Ascending aorta (tissue), 2 donors: ENCODE measurements at regions not wholly inside any gene's neighbourhood (a gene's known extent, or its start where the extent isn't known, plus 50 kb on each side); places are given as distances from the start of the nearest gene placed in this dataset.

Experiments used
- DNase-seq, 2 donors: peaks; one replicate each; pipeline ENCODE4 v3.0.0-alpha.2; 2019; ENCODE audit warnings: low spot score in 2 of 2
- H3K27ac ChIP-seq, 2 donors: fragments of 200-600 bp; sonication (generic); one replicate each; pipeline ENCODE4 v1.5.1; 2016 to 2017; ENCODE audit warnings: mild to moderate bottlenecking in 1 of 2
- H3K27me3 ChIP-seq: fragments of 200-600 bp; sonication (generic); one replicate; pipeline ENCODE4 v1.5.1; 2017
- H3K36me3 ChIP-seq, 2 donors: fragments of 200-600 bp; sonication (generic); one replicate each; pipeline ENCODE4 v1.5.1; 2016
- H3K4me1 ChIP-seq, 2 donors: fragments of 200-600 bp; sonication (generic); one replicate each; pipeline ENCODE4 v1.5.1; 2016 to 2017; ENCODE audit warnings: mild to moderate bottlenecking in 1 of 2
- H3K4me3 ChIP-seq, 2 donors: fragments of 200-600 bp; sonication (generic); one replicate each; pipeline ENCODE4 v1.5.1; 2016 to 2017; ENCODE audit warnings: mild to moderate bottlenecking in 1 of 2
- H3K9me3 ChIP-seq, 2 donors: fragments of 200-600 bp; sonication (generic); one replicate each; pipeline ENCODE4 v1.5.1; 2016
- intact Hi-C: fragments of 100-400 bp; cut with DNase I; formaldehyde crosslinking; loops from one replicate; pipeline ENCODE4 v1.15.1; 2023
- TF ChIP-seq, protein P1 (sequence below), 3 experiments: fragments of 200-600 bp in 2 of 3; fragments of 450-650 bp in 1 of 3; sonication (generic) in 2 of 3; IDR thresholded peaks; one replicate each; pipeline ENCODE4 v1.5.1; 2016 to 2019; ENCODE audit warnings: antibody characterized with exemption in 3 of 3, mild to moderate bottlenecking in 1 of 3, moderate library complexity in 1 of 3

DNA sequence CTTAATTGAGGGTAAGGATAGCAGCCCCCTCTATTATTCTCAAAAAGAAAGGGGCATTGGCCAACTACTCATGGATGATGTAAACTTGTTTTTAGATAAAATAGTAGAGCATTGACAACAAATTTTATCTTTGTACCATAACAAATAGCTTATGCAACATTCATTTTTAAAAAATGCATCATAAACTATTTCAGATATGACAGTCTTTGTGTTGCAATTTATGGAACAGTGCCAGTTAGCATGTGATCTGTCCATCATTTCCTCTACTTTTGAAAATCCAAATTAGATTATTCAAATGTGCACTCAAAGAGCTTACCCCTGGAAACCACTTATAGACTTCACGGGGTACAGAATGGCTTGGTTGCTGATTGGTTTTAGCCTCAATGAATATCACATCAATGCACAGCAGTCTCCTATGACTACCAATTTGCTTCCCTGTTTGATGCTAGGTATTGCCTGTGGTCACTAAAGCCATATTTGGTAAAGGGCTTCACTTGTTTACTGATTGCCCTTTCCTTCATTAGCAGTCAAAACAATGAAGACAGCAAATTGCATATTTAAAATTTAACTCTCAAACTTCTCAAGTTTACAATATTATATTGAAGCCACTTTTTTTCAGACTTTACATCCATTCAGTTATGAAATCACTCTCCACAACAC is 274.9 kb upstream of the MGAT4C start:
- intact Hi-C loops: no loop called here
- H3K36me3 ChIP-seq: no peaks in the 10 kb centered on the region
- no peaks in the 10 kb centered on the region for H3K4me1 ChIP-seq
- DNase-seq: no peak
- H3K9me3 ChIP-seq: no peaks in the 10 kb centered on the region
- no peak overlapping the region for H3K4me3 ChIP-seq
- TF ChIP-seq, protein P1, sequence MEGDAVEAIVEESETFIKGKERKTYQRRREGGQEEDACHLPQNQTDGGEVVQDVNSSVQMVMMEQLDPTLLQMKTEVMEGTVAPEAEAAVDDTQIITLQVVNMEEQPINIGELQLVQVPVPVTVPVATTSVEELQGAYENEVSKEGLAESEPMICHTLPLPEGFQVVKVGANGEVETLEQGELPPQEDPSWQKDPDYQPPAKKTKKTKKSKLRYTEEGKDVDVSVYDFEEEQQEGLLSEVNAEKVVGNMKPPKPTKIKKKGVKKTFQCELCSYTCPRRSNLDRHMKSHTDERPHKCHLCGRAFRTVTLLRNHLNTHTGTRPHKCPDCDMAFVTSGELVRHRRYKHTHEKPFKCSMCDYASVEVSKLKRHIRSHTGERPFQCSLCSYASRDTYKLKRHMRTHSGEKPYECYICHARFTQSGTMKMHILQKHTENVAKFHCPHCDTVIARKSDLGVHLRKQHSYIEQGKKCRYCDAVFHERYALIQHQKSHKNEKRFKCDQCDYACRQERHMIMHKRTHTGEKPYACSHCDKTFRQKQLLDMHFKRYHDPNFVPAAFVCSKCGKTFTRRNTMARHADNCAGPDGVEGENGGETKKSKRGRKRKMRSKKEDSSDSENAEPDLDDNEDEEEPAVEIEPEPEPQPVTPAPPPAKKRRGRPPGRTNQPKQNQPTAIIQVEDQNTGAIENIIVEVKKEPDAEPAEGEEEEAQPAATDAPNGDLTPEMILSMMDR (IDR thresholded peaks at IDR 0.05): no peak
- no peaks in the 10 kb centered on the region for H3K27me3 ChIP-seq
- H3K27ac ChIP-seq: no peak overlapping the region

DNA sequence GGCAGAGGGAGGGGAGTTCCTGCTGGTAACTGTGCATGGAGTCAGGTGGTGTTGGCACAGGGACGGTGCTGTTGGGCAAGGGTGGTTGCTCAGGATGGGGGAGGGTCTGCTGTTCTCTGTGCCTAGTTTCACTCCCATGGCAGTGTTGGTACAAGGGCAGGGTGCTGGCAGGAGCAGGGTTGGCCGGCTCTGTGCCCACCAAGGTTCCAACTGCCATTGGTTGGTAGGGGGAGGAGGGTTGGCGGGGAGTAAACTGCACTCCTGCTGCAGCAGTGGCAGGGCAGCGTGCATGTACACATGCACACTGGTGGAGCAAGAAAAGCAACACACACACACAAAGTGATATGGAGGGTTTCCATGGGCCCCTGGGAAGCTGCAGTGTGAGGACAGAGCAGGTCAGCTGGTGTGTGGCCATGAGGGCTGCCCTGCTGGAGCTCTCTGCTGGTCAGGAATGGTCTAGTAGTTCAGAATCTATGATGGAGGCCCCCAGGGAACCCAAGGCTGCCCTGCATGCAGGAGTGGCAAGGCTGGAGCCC is 269.9 kb upstream of the MGAT4C start:
- H3K4me3 ChIP-seq: no peak overlapping the region
- H3K27me3 ChIP-seq: no peaks in the 10 kb centered on the region
- DNase-seq: no peak
- no peaks in the 10 kb centered on the region for H3K4me1 ChIP-seq
- intact Hi-C loops: no loop called here
- H3K9me3 ChIP-seq: peaks cover 0 to 18% of the 10 kb centered on the region in 2 donors
- H3K27ac ChIP-seq: no peak overlapping the region
- TF ChIP-seq, protein P1 (IDR thresholded peaks at IDR 0.05): no peak
- no peaks in the 10 kb centered on the region for H3K36me3 ChIP-seq

DNA sequence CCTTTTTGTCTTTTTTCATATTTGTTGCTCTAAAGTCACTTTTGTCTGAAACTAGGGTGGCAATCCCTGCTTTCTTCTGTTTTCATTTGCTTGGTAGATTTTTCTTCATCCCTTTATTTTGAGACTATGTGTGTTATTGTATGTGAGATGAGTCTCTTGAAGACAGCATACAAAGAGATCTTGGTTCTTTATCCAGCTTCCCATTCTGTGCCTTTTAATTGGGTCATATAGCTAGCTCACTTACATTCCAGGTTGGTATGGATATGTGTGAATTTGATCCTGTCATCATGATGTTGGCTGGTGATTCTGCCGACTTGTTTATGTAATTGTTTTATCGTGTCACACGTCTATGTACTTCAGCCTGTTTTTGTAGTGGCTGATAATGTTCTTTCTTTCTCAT is 267.7 kb upstream of the MGAT4C start:
- TF ChIP-seq, protein P1 (IDR thresholded peaks at IDR 0.05): no peak
- Histone ChIP-seq H3K27ac (no peak overlapping the region), H3K4me1 (no peaks in the 10 kb centered on the region), H3K4me3 (no peak overlapping the region), H3K36me3 (no peaks in the 10 kb centered on the region), H3K27me3 (no peaks in the 10 kb centered on the region), H3K9me3 (peaks cover 0 to 18% of the 10 kb centered on the region in 2 donors)
- no peak for DNase-seq
- intact Hi-C loops: no loop called here

DNA sequence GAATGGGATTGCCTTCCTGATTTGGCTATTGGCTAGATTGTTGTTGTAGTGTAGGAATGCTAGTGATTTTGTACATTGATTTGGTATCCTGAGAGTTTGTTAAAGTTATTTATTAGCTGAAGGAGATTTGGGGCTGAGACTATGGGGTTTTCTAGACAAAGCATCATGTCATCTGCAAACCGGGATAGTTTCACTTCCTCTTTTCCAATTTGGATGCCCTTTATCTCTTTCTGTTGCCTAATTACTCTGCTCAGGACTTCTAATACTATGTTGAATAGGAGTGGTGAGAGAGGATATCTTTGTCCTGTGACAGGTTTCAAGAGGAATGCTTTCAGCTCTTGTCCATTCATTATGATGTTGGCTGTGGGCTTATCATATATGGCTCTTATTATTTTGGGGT is 265.7 kb upstream of the MGAT4C start:
- intact Hi-C loops: no loop called here
- H3K9me3 ChIP-seq: peaks cover 0 to 18% of the 10 kb centered on the region in 2 donors
- no peak overlapping the region for H3K27ac ChIP-seq
- H3K4me3 ChIP-seq: no peak overlapping the region
- no peak for DNase-seq
- no peaks in the 10 kb centered on the region for H3K36me3 ChIP-seq
- TF ChIP-seq, protein P1 (IDR thresholded peaks at IDR 0.05): no peak
- H3K4me1 ChIP-seq: no peaks in the 10 kb centered on the region
- H3K27me3 ChIP-seq: no peaks in the 10 kb centered on the region

DNA sequence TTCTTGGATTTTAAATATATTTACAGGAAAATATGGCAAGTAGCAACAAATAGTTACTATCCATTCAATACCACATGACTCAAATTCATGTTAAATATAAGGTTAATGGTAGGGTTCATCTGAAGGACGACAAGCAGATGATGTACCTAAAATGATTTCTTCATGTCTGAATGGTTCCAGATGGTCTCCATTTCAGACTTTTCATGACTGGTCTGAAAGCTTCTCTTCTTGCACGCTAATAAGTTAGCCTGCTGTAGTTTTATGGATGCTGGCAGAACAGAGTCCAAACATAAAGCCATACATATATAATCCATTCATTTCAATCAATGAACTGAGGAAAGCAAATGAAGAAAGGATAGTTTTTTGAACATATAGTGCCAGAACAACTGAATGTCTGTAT is 257.0 kb upstream of the MGAT4C start:
- Histone ChIP-seq H3K4me3 (no peak overlapping the region), H3K9me3 (no peaks in the 10 kb centered on the region)
- intact Hi-C loops: no loop called here

More for the DNA sequence above, 257.0 kb upstream of the MGAT4C start:
- no peaks in the 10 kb centered on the region for H3K4me1 ChIP-seq
- no peak for DNase-seq
- no peaks in the 10 kb centered on the region for H3K36me3 ChIP-seq
- TF ChIP-seq, protein P1 (IDR thresholded peaks at IDR 0.05): no peak
- no peak overlapping the region for H3K27ac ChIP-seq
- no peaks in the 10 kb centered on the region for H3K27me3 ChIP-seq
